ENCODE measurements at regions not wholly inside any gene's neighbourhood (a gene's known extent, or its start where the extent isn't known, plus 50 kb on each side); places are given as distances from the start of the nearest gene placed in this dataset.

DNA sequence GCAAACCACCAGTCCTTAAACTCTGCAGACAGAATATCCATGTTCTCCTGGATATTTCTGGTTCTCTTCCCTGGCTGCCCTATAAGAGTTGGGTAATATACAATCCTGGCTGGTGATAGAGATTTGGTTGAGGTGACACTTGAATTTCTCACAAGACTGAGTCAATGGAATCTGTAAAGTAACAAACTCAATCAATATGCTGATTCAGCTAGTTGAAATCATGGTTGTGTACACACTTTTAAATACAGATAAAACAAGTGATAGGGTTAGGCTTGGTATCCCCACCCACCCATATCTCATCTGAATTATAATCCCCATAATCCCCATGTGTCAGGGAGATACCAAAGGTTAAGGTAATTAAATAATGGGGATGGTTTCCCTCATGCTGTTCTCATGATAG, 349.2 kb upstream of the MAD2L1 start:
- no peak for DNase-seq

DNA sequence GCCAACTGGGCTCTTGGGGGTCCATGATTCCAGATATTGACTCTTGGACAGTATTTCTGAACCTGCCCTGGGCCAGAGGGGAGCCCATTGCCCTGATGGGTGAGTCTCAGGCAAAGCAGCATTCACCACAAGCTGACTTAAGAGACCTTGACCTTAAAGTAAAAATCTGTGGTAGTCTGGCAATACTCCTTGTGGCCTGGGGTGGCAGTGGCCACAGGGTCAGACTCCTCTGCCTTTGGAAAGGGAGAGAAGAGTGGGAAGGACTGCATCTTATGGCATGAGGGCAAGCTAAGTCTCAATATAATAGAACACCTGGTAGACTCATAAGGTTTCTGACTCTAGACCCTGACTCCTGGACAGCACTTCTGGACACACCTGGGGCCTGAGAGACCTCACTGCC, 340.3 kb upstream of the MAD2L1 start:
- DNase-seq, result no peak

DNA sequence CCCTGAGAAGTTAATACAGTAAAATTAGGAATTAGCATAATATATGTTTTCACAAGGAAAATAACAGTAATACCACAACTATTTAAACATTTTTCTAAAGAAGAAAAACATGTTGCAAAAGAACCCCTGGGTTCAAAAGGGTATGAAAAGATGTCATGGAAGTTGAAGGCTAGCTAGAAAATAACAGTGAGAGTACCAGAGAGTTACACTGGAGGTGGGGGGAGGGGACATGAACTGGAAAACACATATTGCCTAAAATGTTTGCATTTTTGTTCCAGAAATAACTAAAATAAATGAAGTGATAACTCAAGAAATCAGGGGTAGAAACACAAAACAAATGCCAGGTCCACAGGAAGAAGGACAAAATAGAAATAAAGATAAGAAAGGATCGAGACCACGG, 336.6 kb upstream of the MAD2L1 start:
- DNase-seq, result no peak

DNA sequence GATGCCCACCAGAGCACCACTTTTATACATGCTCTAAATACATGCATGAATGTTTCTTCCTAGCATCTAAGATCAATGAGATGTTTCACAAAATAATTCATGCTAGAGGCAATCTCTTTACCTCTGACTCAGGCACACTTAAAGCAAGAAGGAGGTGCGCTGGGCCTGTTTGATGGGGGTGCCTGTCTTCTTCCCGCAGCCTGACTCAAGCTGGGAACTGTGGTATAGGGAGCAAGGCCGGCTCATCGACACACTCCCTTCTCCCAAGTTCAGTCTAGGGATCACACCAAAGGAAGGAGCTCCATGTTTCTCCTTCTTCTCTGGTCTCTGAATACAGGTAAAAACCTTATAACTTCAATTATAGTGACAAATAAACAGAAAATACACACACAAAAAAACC, 333.8 kb upstream of the MAD2L1 start:
- DNase-seq, result no peak

DNA sequence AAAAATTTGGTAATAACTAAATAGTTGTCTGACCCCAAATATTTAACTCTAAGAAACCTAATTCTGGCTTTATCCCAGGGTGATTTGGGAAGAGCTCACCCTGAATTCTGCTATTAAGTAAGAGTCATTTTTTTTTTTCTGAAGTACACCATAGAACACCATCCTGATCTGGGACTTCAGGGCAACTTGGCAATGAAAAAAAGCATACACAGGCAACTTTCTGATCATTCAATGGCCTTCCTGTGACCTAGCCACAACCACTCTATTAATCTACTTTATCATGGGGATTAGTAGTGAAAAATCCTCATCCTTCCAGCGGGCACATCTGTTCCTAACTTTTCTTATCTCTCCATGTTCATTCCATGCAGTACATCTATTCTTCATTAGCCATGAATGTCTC, 333.2 kb upstream of the MAD2L1 start:
- no peak for DNase-seq

DNA sequence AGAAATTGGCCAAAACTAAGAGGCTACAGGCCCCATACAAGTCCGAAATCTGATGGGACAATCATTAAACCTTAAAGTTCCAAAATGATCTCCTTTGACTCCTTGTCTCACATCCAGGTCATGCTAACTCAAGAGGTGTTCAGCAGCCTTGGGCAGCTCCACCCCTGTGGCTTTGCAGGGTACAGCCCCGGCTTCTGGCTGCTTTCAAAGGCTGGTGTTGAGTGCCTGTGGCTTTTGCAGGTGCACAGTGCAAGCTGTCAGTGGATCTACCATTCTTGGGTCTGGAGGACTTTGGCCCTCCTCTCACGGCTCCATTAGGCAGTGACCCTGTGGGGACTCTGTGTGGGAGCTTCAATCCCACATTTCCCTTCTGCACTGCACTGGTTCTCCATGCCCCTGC, 329.1 kb upstream of the MAD2L1 start:
- no peak for DNase-seq

DNA sequence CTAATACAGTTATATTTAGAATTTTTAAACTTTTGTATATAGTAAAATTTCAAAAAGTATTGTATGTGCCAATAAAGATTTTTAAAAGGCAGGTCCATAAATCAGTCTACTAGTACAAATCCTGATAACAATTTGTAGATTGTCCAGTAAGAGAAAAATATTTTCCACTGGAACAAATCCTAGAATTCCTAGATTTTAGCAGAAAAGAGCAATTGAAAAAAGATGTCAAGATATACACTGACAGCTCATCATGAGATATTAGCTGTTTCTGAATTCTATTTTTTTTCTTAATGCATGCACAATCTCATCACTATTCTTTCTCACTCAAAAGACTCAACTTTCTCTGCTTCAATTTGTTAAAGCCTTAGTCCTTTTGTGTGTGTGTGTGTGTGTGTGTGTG, 289.2 kb upstream of the MAD2L1 start:
- no peak for DNase-seq

DNA sequence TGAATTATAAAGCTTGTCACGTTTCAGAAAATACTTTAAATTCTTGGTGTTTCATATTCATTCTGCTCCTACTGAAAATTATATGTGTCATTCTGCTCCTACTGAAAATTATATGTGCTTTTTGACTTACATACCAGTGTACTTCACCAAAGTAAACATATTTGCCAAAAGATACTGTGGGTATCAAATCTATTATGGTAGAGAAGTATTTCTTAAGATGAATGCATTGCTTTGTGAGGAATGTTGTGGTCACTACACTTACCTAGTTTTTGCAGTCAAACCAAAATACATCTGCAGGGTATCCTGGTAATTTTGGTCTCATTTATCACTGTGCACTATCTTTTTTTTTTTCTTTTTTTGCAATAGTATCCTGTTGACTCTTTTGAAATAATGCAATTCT, 287.7 kb upstream of the MAD2L1 start:
- no peak for DNase-seq

DNA sequence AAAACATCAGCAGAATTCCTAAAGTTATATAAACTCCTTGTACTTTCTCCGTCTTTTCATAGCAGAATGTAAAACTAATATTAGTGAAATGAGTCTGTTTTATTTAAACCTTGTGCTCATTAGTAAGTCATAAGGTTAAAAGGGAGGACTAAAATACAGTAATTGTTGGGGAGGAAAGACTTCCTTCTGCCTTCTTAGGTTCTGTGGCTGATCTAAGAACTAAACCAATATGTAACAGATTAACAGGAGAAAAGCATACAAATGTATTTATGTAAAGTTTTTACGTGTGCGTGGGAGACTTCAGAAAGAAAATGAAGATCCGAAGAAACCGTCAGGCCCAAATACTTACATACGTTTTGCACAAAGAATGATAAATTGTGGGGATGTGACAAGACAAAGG, 286.6 kb upstream of the MAD2L1 start:
- DNase-seq, result no peak

DNA sequence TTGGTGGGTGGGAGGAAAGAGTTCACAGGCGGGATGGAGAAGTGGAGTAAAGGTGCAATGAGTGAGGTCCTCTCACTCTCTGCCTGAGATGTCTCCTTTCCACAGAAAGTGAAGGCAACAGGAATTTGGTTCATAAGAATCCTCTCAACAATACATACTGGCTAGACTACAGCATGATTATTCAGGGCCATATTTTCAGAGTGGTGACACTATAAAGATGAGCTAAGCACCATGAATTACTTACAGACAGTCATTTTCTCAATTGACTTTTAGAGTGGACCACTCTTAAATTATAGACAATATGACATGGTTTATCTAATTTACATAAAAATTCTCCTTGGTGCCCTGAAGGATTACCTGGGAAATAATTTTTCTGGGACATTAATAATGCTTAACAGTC, 286.1 kb upstream of the MAD2L1 start:
- DNase-seq, result no peak

DNA sequence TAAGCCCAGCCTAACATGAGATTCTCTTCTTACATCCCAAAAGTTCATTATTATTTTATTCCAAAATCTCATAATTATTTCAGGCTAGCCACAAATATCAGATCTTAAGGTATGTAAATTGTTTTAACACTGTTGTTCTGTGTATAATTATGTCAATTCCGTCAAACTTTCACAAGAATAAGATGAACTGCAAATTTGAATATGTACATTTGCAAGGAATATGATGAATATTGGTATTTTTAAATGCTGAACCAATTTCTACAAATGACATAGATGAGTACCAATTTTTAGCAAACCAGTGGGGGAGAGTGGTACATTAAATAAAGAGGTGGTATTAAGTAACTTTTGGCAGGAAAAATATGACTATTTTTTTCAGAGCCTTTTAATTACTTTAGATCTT, 282.3 kb upstream of the MAD2L1 start:
- DNase-seq, result no peak

DNA sequence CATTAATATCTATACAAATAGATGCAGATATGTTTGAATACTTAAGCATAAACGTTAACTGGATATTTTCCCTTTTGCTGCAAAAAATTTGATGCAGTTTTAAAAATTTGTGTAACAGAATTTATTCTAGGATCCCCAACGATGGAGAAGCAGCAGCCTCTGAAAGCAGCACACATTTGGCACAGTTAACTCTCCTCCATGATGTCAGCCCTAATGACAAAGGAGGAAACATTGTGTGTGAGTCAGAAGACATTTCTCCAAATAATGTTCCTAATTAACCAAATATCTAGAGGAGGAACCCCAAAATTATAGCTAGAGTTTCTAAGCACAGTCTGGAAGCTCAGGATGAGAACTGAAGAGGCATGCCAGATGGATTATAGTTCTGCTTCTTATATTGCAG, 281.9 kb upstream of the MAD2L1 start:
- DNase-seq, result no peak

DNA sequence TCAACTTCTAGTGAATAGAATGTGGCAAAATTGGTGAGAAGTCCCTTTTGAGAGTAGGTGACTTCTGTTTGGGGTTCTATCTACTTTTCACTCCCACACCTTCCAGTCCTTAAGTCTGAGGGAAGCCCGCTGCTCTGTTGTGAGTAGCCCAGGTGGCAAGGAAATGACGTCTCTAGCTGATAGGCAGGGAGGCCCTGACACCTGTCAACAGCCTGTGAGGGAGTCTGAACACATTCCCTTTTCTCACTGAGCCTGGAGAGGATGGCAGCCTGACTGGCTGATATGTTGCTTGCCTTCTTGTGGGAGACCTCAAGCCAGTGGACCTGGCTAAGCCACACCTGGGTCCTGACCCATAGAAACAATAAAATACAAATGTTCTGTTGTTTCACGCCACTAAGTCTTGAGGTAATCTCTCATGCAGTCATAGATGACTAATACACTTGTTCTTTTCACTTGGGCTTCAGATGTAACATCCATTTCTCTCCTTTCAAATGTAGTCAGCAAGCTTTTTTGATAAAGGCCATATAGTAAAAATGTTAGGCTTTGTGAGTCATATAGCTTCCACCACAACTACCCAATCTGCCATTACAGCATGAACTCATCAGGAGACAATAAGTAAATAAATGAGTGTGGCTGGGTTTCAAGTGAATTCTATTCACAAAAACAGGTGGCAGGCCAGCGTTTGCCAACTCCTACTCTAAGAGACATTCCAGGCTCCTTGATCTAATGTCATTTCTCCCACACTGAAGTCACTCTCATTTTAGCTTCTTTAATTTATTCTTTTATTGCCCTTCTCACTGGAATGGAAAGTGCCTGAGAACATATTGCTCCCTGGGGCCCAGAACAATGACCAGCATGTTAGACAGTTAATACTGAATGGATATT, 265.1 kb upstream of the MAD2L1 start:
- no peak for DNase-seq

DNA sequence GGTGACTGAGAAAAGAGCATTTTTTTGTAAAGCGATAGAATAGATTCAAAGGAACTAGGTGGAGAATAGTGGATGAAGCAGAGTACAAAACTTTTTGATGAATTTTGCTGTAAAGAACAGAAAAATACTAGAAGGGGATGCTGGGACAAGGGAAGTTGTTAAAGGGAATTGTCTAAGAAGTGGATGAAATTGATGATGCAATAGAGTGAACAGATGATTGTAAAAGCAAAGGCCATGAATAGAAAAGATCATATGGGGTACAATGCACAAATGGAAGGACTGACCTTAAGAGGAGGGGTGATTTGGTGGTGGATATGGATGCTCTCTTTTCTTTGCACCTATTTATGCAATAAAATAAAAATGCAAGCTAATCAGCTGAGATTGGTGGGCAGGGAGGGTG, 262.7 kb upstream of the MAD2L1 start:
- DNase-seq, result no peak

DNA sequence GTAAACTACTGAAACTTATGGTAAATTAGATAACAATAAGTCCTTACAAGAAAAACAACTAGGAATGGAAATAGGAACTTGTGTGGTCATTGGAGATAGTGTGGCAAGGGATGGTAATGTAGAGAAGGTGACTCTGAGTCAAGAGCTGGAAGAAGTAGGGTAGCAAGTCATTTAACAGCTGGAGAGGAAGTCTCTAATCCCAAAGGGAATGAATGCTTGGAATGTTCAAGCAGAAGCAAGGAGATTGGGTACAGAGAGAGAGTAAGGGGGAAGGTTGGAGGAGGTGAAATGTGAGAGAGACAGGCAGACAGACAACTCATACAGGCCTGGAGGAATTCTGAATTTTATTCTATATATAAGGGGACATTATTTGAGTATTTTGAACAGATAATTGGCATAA, 260.6 kb upstream of the MAD2L1 start:
- DNase-seq, result no peak

DNA sequence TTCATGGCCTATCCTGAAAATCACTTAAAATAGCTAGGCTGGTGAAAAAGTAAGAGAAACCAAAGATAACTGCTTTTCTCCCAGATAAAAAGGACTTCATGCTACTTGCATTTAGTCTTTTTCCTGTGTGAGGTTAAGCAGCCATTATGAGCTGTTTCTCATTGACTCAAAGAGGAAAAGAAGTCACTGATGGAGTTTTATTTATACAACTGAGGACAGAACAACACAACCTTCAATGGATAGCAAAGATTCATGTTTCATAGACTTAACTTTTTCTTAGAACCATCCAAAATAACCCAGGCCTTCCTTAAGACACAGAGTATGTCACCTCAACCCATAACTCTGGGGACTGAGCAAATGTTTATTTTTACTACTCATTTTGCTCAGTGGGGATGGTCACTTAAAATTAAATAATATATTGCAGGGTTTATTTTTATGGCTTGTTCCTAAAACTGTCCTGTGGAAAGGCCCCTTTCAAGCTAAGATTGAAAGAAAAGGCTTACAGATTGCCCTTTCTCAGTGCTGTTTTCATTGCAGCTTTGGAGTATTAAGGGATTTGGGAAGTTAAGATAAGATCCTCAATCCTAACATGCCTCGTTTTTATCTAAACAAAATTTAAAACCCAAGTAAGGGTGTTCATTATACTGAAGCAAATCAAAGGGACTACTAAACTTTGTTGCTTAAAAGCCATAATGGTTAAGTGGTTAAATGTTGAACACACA, 252.6 kb upstream of the MAD2L1 start:
- no peak for DNase-seq

DNA sequence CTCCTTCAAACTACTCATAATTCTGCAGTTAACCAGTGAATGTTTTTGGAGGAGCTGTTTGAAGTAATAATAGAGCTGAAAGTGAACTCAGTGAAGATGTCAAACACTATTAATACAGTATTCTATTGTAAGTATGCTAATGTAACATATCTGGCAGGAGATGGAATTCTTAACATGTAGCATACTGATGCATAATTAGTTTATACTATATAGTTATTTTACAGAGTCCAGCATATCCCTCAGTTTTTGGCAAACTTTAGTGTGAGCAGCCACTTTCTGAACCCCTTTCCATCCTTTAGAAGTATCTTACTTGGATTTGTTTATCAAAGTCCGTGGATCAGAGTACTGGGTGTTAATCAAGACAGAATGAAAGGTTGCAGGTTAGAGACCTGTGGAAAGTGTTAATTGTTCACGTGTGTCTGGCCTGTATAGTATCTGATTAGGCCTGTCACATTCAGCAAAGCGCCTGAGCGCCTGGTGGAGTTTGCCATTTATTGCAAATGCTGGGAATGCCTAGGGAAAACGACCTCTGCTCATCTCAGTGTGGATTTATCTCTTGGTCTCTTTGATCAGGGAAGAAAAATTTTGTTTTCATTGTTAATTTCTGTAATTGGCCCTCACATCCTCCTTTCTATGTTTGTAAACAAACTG, 251.7 kb upstream of the MAD2L1 start:
- no peak for DNase-seq

DNA sequence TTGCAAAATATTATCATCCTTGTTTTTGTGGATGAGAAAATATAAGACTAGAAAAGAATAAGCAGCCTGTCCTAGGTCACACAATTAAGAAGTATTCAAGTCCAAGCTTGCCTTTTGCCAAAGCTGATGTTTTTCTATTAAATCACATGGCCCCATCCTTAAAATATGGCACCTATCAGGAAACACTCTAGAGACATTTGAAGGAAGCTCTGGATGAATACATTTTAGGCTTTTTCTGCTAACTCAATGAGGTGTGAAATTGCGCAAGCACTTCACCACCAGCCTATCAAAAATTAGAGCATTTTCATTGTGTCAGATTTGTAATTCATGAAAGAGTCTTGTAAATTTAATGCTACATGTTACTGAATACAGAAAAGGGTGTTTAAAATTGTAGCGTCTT, 251.1 kb upstream of the MAD2L1 start:
- no peak for DNase-seq

DNA sequence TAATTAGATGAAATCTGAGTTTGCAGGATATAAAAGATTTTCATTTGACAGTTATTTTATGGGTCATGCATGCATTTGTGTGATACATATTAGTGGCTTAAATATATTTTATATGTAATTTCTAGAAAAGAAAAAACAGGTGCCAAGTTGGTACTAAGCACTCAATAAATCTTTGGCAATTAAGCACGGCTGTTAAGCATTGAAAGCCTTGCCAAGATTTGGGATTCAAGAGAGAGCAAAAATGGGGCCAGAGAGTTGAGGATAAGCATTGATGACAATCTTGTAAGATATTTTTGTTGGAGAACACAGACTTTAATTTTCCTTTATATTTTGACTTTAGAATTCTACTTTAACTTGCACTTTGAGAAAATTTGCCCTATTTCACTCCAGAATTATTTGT, 249.8 kb upstream of the MAD2L1 start:
- DNase-seq, result no peak

DNA sequence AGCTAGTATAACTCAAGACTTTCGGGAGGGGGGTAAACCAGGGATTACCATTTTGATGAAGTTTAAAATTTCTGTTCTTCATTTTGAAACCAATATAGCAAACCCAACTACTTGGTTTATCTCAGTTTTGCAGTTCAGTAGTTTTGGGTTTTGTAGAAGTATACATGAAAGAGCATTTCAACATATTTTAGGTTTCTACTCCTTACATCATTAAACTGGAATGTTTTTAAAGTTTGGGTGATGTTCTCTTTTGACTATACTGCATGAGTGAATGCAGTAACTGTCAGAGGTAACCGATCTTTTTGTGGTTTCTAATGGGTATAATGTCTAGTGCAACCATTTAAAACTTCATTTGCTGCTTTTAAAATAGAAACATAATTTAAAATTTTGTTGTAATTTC, 248.3 kb upstream of the MAD2L1 start:
- DNase-seq, result no peak

DNA sequence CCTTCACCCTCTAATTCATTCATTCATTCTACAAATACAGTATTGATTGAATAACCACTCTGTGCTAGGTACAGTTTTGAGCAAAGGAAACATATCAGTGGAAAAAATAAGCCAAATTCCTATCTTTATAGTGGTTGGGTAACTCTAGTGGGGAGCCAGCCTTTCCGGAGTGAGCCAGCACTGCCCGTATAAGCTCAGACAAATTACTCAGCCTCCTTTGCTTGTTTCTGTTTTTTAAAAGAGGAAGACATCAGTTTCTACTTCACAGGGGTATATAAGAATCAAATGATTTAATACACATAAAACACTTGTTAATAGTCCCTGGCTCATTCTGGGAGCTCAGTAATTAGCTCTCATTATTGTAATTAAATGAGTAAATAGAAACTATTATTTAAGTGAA, 238.2 kb upstream of the MAD2L1 start:
- DNase-seq, result no peak

DNA sequence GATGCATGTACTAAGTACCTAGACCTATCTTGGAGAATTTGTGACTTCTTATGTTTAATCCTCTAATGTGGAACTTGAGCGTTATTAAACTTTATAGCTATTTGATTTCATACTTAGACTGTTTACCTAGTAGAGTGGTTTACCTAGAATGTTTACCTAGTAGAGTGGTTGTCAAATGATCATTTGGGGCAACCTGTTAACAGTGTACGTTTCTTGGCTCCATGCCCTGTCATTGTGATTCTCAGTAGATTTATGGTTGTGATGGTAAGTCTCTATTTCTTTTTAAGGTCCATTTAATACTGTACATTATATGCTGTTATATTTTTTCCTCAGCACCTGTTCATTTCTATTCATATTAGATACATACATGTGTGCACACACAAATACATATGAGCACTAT, 233.0 kb upstream of the MAD2L1 start:
- no peak for DNase-seq

DNA sequence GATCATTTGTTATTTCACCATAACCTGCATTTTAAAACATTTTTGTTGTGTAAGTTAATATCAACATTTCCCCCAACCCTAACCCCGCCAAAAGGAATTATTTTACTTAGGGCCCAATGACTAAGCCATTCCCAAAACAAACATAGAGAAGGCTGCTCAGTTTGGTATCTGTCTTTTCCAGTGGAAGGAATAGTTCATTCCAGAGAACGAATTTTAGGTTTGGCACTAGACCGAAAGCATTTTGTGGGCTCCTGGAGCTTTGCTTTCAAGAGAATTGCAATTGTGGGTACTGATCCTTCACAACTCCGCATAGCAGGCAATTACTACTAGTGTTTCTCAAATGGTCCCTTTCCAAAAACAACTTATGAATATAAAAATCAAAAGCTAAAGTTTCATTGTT, 226.7 kb upstream of the MAD2L1 start:
- DNase-seq, result peak; percentile 1

DNA sequence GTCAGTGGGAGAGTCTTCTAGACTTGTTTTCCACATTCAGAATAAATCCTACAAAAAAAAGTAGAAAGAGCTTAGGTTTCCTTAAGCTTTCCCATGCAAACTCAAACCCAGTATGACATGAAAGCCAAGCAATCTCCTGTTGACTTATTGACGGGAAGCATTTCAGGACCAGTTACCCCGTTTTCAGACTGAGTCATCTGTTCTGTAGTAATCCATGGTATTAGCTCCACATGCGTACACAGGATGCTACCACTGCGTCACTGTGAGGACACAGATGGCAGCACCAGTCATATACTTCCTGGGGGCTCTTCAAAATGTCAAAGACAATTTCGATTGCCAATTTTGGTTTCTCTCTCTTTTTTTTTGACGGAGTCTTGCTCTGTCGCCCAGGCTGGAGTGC, 224.9 kb upstream of the MAD2L1 start:
- no peak for DNase-seq
